GM12878 (cell line): ENCODE measurements at regions not wholly inside any gene's neighbourhood (a gene's known extent, or its start where the extent isn't known, plus 50 kb on each side); places are given as distances from the start of the nearest gene placed in this dataset.

ENCODE experiments used
- ATAC-seq: fragments of 200-7000 bp; cut with Tn5 transposase; 3 replicates; pipeline ENCODE4 v1.9.1; 2020; ENCODE audit warnings: mild to moderate bottlenecking, moderate library complexity
- BruUV-seq: library from RNA; stranded (reverse); fragments of 400-500 nt; replicated peaks from 2 replicates; lab custom pipeline; 2021; lab: Mats Ljungman, UMichigan
- CTCF ChIA-PET: fragments of 300-600 bp; sonication (Branson Sonifier 250); formaldehyde crosslinking; extraction: SDS; loops from one replicate; lab custom pipeline; 2021; ENCODE audit warnings: inconsistent platforms; lab: Yijun Ruan, JAX
- POLR2A ChIA-PET: fragments of 350-600 bp; formaldehyde crosslinking; extraction: SDS; loops from one replicate; lab custom pipeline; 2021; ENCODE audit warnings: inconsistent platforms; lab: Charles Lee
- RAD21 ChIA-PET: fragments of 300-600 bp; sonication (Branson Sonifier 250); formaldehyde crosslinking; loops from one replicate; lab custom pipeline; 2023; ENCODE audit warnings: antibody characterized with exemption; ENCODE audit not compliant: unreplicated experiment; lab: Charles Lee
- SMC1A ChIA-PET: fragments of 300-600 bp; sonication (Branson Sonifier 250); formaldehyde crosslinking; loops from one replicate; lab custom pipeline; 2023; ENCODE audit not compliant: unreplicated experiment, uncharacterized antibody; lab: Charles Lee
- DNase-seq: peaks from one replicate; pipeline ENCODE4 v3.0.0-alpha.2; 2011; ENCODE audit warnings: low read depth, low spot score
- FAIRE-seq: peaks from 3 replicates; lab custom pipeline; 2011; peaks lifted over from hg19 to GRCh38; lab: Jason Lieb, UNC
- H2AFZ ChIP-seq: 2 replicates; pipeline ENCODE4 v1.6.0; 2011; ENCODE audit warnings: low read depth, low read length, control low read depth; ENCODE audit not compliant: control insufficient read depth
- H3K27ac ChIP-seq: 2 replicates; pipeline ENCODE4 v1.5.1; 2011; ENCODE audit warnings: control low read depth; ENCODE audit not compliant: control insufficient read depth, insufficient read depth
- H3K27me3 ChIP-seq, 2 experiments: replicated peaks in 1 of 2; 2 replicates each; pipeline versions ENCODE4 v1.6.0 to v1.6.1; 2011; ENCODE audit warnings: low read length in 1 of 2; ENCODE audit not compliant: control insufficient read depth in 2 of 2, insufficient read depth in 2 of 2
- H3K36me3 ChIP-seq, 2 experiments: 2 replicates each; pipeline ENCODE4 v1.5.1; 2011; ENCODE audit warnings: low read length in 1 of 2; ENCODE audit not compliant: control insufficient read depth in 2 of 2, insufficient read depth in 2 of 2
- H3K4me1 ChIP-seq: 2 replicates; pipeline ENCODE4 v1.6.1; 2011; ENCODE audit warnings: mild to moderate bottlenecking, low read length, moderate library complexity, mixed read lengths; ENCODE audit not compliant: control insufficient read depth, insufficient read depth
- H3K4me2 ChIP-seq: 2 replicates; pipeline ENCODE4 v1.6.0; 2011; ENCODE audit warnings: control low read depth; ENCODE audit not compliant: control insufficient read depth, insufficient read depth
- H3K4me3 ChIP-seq: fragments of 200-600 bp; sonication (generic); 2 replicates; pipeline ENCODE4 v1.5.1; 2016
- H3K79me2 ChIP-seq: 2 replicates; pipeline ENCODE4 v1.6.0; 2011; ENCODE audit warnings: low read length; ENCODE audit not compliant: control insufficient read depth, insufficient read depth
- H3K9ac ChIP-seq: 2 replicates; pipeline ENCODE4 v1.8.0; 2011; ENCODE audit warnings: low read length, control low read depth, mixed read lengths; ENCODE audit not compliant: control insufficient read depth, insufficient read depth
- H3K9me3 ChIP-seq: replicated peaks from 3 replicates; pipeline ENCODE4 v1.5.1; 2011; ENCODE audit warnings: mild to moderate bottlenecking, low read length; ENCODE audit not compliant: control insufficient read depth, insufficient read depth
- H4K20me1 ChIP-seq: 2 replicates; pipeline ENCODE4 v1.6.0; 2011; ENCODE audit not compliant: control insufficient read depth, insufficient read depth
- ASH2L ChIP-seq: fragments of 300-600, 200-600 bp; sonication (generic); IDR thresholded peaks from 2 replicates; pipeline ENCODE4 v1.6.1; 2017; ENCODE audit warnings: low read depth, mild to moderate bottlenecking, borderline replicate concordance
- EED ChIP-seq: sonication (generic); IDR thresholded peaks from 2 replicates; pipeline ENCODE4 v1.6.1; 2016; ENCODE audit warnings: antibody characterized with exemption, low read depth
- FOXM1 ChIP-seq: IDR thresholded peaks from 2 replicates; pipeline ENCODE4 v1.6.1; 2012; ENCODE audit warnings: low read depth, mild to moderate bottlenecking, inconsistent platforms, low read length, moderate library complexity
- GABPA ChIP-seq: IDR thresholded peaks from 2 replicates; pipeline ENCODE4 v1.6.1; 2014; ENCODE audit warnings: antibody characterized with exemption, low read depth, mild to moderate bottlenecking, inconsistent platforms
- MTA3 ChIP-seq: IDR thresholded peaks from 2 replicates; pipeline ENCODE4 v1.6.1; 2012; ENCODE audit warnings: low read length, inconsistent platforms, borderline replicate concordance
- NFIC ChIP-seq: IDR thresholded peaks from 2 replicates; pipeline ENCODE4 v1.6.1; 2012; ENCODE audit warnings: low read depth, mild to moderate bottlenecking, inconsistent platforms, low read length, moderate library complexity
- NR2C1 ChIP-seq: fragments of 450-650 bp; IDR thresholded peaks from 2 replicates; pipeline ENCODE4 v1.6.1; 2017; ENCODE audit warnings: antibody characterized with exemption, mild to moderate bottlenecking, moderate library complexity
- NR2F1 ChIP-seq: fragments of 450-650 bp; conservative IDR thresholded peaks from 2 replicates; pipeline ENCODE4 v1.6.1; 2017; ENCODE audit warnings: mild to moderate bottlenecking
- TCF7 ChIP-seq: IDR thresholded peaks from 2 replicates; pipeline ENCODE4 v1.6.1; 2014; ENCODE audit warnings: antibody characterized with exemption, borderline replicate concordance
- YY1 ChIP-seq: IDR thresholded peaks from 2 replicates; pipeline ENCODE4 v1.6.1; 2011; ENCODE audit warnings: low read depth, mild to moderate bottlenecking, low read length
- WGBS: methylation state at CpG from one replicate; pipeline ENCODE4 v1.1.6; 2016; ENCODE audit warnings: low lambda C conversion rate; ENCODE audit not compliant: insufficient replicate concordance, insufficient coverage; ENCODE audit errors: missing lambda C conversion rate; 5-methylcytosine and 5-hydroxymethylcytosine counted together
- in situ Hi-C: fragments of 300-500 bp; cut with MboI; formaldehyde crosslinking; loops from 9 replicates; pipeline ENCODE4 v1.14.3; 2018; ENCODE audit warnings: mixed read lengths
- intact Hi-C: fragments of 100-400 bp; cut with micrococcal nuclease; formaldehyde crosslinking; loops from one replicate; pipeline ENCODE4 v1.14.2; 2022; ENCODE audit not compliant: unreplicated experiment
- TF ChIP-seq, protein P1 (sequence below): IDR thresholded peaks from 2 replicates; pipeline ENCODE4 v1.6.1; 2011; ENCODE audit warnings: borderline replicate concordance, low read depth, mild to moderate bottlenecking, moderate library complexity, mixed read lengths, low read length; ENCODE audit not compliant: insufficient read depth; ENCODE audit errors: extremely low read length
- TF ChIP-seq, protein P2 (sequence below): fragments of 450-650 bp; formaldehyde crosslinking; IDR thresholded peaks from 2 replicates; pipeline ENCODE4 v1.4.0; 2022; ENCODE audit warnings: mild to moderate bottlenecking, moderate library complexity
- TF ChIP-seq, protein P3 (sequence below): fragments of 450-650 bp; formaldehyde crosslinking; IDR thresholded peaks from 2 replicates; pipeline ENCODE4 v1.4.0; 2020; ENCODE audit warnings: mild to moderate bottlenecking, moderate library complexity
- TF ChIP-seq, protein P4 (sequence below): fragments of 150-350 bp; IDR thresholded peaks from 2 replicates; pipeline ENCODE4 v1.6.1; 2014; ENCODE audit warnings: mild to moderate bottlenecking, low read depth, low read length
- TF ChIP-seq, protein P5 (sequence below): fragments of 450-650 bp; IDR thresholded peaks from 2 replicates; pipeline ENCODE4 v1.6.1; 2016; ENCODE audit warnings: mild to moderate bottlenecking

DNA sequence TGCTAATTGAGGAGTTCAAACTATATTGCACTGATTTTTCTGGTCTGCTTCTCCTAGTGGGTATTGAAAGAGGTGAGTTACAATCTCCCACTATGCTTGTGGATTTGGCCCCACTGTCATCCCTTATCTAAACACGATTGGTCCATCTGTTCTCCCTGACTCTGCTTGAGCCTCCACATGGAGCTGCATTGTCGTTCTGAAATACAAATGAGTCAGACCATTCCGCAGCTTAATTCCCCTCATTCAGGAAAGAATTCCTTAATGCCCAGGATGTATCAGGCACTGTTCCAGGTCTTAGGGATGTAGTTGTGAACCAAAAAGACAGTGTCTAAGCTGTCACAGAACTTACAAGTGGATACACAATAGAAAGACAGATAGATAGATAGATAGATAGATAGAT, 461.9 kb downstream of the QKI start:
- Histone ChIP-seq H3K36me3 (no peaks in the 10 kb centered on the region), H3K4me2 (no peak overlapping the region), H3K27ac (no peak overlapping the region), H2AFZ (no peak overlapping the region), H3K4me1 (no peaks in the 10 kb centered on the region), H3K9me3 (no peaks in the 10 kb centered on the region), H3K9ac (no peak overlapping the region), H3K79me2 (no peaks in the 10 kb centered on the region), H3K4me3 (no peak overlapping the region), H4K20me1 (no peaks in the 10 kb centered on the region), H3K27me3 (no peaks in the 10 kb centered on the region; a peak in 1 of 4 replicates)
- FAIRE-seq, result no peak
- intact Hi-C loops (no loop called here), in situ Hi-C loops (no loop called here)
- ChIA-PET RAD21 (no interaction called here), SMC1A (no interaction called here), CTCF (interaction anchor here (0.9 kb wide), 1 partner anchor 11 kb away, joined by 3 read pairs; no protein-coding TSS in a partner anchor), POLR2A (no interaction called here)
- BruUV-seq, result no TSS peak
- 28% methylated on average over 3 of the region's 3 CpGs for WGBS
- DNase-seq, result no peak
- no peak for ATAC-seq
- TF ChIP-seq MTA3 (no peak), EED (no peak), YY1 (no peak), FOXM1 (no peak), NR2F1 (no peak), NR2C1 (no peak), GABPA (no peak), NFIC (no peak), ASH2L (no peak), TCF7 (no peak)
- TF ChIP-seq, protein P1, sequence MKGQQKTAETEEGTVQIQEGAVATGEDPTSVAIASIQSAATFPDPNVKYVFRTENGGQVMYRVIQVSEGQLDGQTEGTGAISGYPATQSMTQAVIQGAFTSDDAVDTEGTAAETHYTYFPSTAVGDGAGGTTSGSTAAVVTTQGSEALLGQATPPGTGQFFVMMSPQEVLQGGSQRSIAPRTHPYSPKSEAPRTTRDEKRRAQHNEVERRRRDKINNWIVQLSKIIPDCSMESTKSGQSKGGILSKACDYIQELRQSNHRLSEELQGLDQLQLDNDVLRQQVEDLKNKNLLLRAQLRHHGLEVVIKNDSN, result no peak
- TF ChIP-seq, protein P2, sequence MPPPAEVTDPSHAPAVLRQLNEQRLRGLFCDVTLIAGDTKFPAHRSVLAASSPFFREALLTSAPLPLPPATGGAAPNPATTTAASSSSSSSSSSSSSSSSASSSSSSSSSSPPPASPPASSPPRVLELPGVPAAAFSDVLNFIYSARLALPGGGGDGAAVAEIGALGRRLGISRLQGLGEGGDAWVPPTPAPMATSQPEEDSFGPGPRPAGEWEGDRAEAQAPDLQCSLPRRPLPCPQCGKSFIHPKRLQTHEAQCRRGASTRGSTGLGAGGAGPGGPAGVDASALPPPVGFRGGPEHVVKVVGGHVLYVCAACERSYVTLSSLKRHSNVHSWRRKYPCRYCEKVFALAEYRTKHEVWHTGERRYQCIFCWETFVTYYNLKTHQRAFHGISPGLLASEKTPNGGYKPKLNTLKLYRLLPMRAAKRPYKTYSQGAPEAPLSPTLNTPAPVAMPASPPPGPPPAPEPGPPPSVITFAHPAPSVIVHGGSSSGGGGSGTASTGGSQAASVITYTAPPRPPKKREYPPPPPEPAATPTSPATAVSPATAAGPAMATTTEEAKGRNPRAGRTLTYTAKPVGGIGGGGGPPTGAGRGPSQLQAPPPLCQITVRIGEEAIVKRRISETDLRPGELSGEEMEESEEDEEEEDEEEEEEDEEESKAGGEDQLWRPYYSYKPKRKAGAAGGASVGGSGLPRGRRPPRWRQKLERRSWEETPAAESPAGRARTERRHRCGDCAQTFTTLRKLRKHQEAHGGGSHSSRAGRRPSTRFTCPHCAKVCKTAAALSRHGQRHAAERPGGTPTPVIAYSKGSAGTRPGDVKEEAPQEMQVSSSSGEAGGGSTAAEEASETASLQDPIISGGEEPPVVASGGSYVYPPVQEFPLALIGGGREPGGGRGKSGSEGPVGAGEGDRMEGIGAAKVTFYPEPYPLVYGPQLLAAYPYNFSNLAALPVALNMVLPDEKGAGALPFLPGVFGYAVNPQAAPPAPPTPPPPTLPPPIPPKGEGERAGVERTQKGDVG (CRISPR knock-in tag), result no peak
- TF ChIP-seq, protein P3, sequence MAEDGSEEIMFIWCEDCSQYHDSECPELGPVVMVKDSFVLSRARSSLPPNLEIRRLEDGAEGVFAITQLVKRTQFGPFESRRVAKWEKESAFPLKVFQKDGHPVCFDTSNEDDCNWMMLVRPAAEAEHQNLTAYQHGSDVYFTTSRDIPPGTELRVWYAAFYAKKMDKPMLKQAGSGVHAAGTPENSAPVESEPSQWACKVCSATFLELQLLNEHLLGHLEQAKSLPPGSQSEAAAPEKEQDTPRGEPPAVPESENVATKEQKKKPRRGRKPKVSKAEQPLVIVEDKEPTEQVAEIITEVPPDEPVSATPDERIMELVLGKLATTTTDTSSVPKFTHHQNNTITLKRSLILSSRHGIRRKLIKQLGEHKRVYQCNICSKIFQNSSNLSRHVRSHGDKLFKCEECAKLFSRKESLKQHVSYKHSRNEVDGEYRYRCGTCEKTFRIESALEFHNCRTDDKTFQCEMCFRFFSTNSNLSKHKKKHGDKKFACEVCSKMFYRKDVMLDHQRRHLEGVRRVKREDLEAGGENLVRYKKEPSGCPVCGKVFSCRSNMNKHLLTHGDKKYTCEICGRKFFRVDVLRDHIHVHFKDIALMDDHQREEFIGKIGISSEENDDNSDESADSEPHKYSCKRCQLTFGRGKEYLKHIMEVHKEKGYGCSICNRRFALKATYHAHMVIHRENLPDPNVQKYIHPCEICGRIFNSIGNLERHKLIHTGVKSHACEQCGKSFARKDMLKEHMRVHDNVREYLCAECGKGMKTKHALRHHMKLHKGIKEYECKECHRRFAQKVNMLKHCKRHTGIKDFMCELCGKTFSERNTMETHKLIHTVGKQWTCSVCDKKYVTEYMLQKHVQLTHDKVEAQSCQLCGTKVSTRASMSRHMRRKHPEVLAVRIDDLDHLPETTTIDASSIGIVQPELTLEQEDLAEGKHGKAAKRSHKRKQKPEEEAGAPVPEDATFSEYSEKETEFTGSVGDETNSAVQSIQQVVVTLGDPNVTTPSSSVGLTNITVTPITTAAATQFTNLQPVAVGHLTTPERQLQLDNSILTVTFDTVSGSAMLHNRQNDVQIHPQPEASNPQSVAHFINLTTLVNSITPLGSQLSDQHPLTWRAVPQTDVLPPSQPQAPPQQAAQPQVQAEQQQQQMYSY (CRISPR knock-in tag), result no peak
- TF ChIP-seq, protein P4, sequence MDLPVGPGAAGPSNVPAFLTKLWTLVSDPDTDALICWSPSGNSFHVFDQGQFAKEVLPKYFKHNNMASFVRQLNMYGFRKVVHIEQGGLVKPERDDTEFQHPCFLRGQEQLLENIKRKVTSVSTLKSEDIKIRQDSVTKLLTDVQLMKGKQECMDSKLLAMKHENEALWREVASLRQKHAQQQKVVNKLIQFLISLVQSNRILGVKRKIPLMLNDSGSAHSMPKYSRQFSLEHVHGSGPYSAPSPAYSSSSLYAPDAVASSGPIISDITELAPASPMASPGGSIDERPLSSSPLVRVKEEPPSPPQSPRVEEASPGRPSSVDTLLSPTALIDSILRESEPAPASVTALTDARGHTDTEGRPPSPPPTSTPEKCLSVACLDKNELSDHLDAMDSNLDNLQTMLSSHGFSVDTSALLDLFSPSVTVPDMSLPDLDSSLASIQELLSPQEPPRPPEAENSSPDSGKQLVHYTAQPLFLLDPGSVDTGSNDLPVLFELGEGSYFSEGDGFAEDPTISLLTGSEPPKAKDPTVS, result no peak
- TF ChIP-seq, protein P5, sequence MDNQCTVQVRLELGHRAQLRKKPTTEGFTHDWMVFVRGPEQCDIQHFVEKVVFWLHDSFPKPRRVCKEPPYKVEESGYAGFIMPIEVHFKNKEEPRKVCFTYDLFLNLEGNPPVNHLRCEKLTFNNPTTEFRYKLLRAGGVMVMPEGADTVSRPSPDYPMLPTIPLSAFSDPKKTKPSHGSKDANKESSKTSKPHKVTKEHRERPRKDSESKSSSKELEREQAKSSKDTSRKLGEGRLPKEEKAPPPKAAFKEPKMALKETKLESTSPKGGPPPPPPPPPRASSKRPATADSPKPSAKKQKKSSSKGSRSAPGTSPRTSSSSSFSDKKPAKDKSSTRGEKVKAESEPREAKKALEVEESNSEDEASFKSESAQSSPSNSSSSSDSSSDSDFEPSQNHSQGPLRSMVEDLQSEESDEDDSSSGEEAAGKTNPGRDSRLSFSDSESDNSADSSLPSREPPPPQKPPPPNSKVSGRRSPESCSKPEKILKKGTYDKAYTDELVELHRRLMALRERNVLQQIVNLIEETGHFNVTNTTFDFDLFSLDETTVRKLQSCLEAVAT, result no peak
